ENCODE measurements at regions not wholly inside any gene's neighbourhood (a gene's known extent, or its start where the extent isn't known, plus 50 kb on each side); places are given as distances from the start of the nearest gene placed in this dataset.

GRCh38 chr11:24070435-24070834 is 426.4 kb upstream of the LUZP2 start:
- in situ Hi-C loops (cut with HindIII; ENCODE audit: low pct_ligation_motif_present, low pct_unique_long_range_greater_than_20kb, low sequenced_read_pairs): no loop called here
- no peak for DNase-seq

- DNase-seq: no peak
- in situ Hi-C loops (cut with HindIII; ENCODE audit: low pct_ligation_motif_present, low pct_unique_long_range_greater_than_20kb, low sequenced_read_pairs): no loop called here
These were observed 418.8 kb upstream of the LUZP2 start for GRCh38 chr11:24078018-24078417.

GRCh38 chr11:24082241-24082640 is 414.6 kb upstream of the LUZP2 start:
- in situ Hi-C loops (cut with HindIII; ENCODE audit: low pct_ligation_motif_present, low pct_unique_long_range_greater_than_20kb, low sequenced_read_pairs): no loop called here
- DNase-seq: no peak

- no peak for DNase-seq
- in situ Hi-C loops (cut with HindIII; ENCODE audit: low pct_ligation_motif_present, low pct_unique_long_range_greater_than_20kb, low sequenced_read_pairs): no loop called here
These were observed 414.0 kb upstream of the LUZP2 start for GRCh38 chr11:24082860-24083259.

- DNase-seq: no peak
- in situ Hi-C loops (cut with HindIII; ENCODE audit: low pct_ligation_motif_present, low pct_unique_long_range_greater_than_20kb, low sequenced_read_pairs): no loop called here
These were observed 411.9 kb upstream of the LUZP2 start for GRCh38 chr11:24084956-24085355.

GRCh38 chr11:24086921-24087320 is 409.9 kb upstream of the LUZP2 start:
- in situ Hi-C loops (cut with HindIII; ENCODE audit: low pct_ligation_motif_present, low pct_unique_long_range_greater_than_20kb, low sequenced_read_pairs): no loop called here
- DNase-seq: no peak

GRCh38 chr11:24091594-24091993 is 405.3 kb upstream of the LUZP2 start:
- DNase-seq: no peak
- in situ Hi-C loops (cut with HindIII; ENCODE audit: low pct_ligation_motif_present, low pct_unique_long_range_greater_than_20kb, low sequenced_read_pairs): no loop called here

- DNase-seq: no peak
These were observed 403.5 kb upstream of the LUZP2 start for GRCh38 chr11:24093375-24093774.

GRCh38 chr11:24108609-24109008 is 388.2 kb upstream of the LUZP2 start:
- in situ Hi-C loops (cut with HindIII; ENCODE audit: low pct_ligation_motif_present, low pct_unique_long_range_greater_than_20kb, low sequenced_read_pairs): no loop called here
- DNase-seq: no peak

More at GRCh38 chr11:24093375-24093774, 403.5 kb upstream of the LUZP2 start:
- in situ Hi-C loops (cut with HindIII; ENCODE audit: low pct_ligation_motif_present, low pct_unique_long_range_greater_than_20kb, low sequenced_read_pairs): no loop called here

- in situ Hi-C loops (cut with HindIII; ENCODE audit: low pct_ligation_motif_present, low pct_unique_long_range_greater_than_20kb, low sequenced_read_pairs): no loop called here
- DNase-seq: no peak
These were observed 374.6 kb upstream of the LUZP2 start for GRCh38 chr11:24122291-24122690.

- in situ Hi-C loops (cut with HindIII; ENCODE audit: low pct_ligation_motif_present, low pct_unique_long_range_greater_than_20kb, low sequenced_read_pairs): no loop called here
- no peak for DNase-seq
These were observed 372.0 kb upstream of the LUZP2 start for GRCh38 chr11:24124876-24125275.

- in situ Hi-C loops (cut with HindIII; ENCODE audit: low pct_ligation_motif_present, low pct_unique_long_range_greater_than_20kb, low sequenced_read_pairs): no loop called here
These were observed 365.2 kb upstream of the LUZP2 start for GRCh38 chr11:24131698-24132097.

GRCh38 chr11:24132471-24132870 is 364.4 kb upstream of the LUZP2 start:
- DNase-seq: no peak
- in situ Hi-C loops (cut with HindIII; ENCODE audit: low pct_ligation_motif_present, low pct_unique_long_range_greater_than_20kb, low sequenced_read_pairs): no loop called here

More at GRCh38 chr11:24131698-24132097, 365.2 kb upstream of the LUZP2 start:
- no peak for DNase-seq

GRCh38 chr11:24134879-24135589 is 361.8 kb upstream of the LUZP2 start:
- in situ Hi-C loops (cut with HindIII; ENCODE audit: low pct_ligation_motif_present, low pct_unique_long_range_greater_than_20kb, low sequenced_read_pairs): no loop called here
- no peak for DNase-seq

GRCh38 chr11:24142062-24142461 is 354.8 kb upstream of the LUZP2 start:
- in situ Hi-C loops (cut with HindIII; ENCODE audit: low pct_ligation_motif_present, low pct_unique_long_range_greater_than_20kb, low sequenced_read_pairs): no loop called here
- no peak for DNase-seq

GRCh38 chr11:24145411-24145810 is 351.4 kb upstream of the LUZP2 start:
- in situ Hi-C loops (cut with HindIII; ENCODE audit: low pct_ligation_motif_present, low pct_unique_long_range_greater_than_20kb, low sequenced_read_pairs): no loop called here
- DNase-seq: no peak

- in situ Hi-C loops (cut with HindIII; ENCODE audit: low pct_ligation_motif_present, low pct_unique_long_range_greater_than_20kb, low sequenced_read_pairs): no loop called here
- DNase-seq: no peak
These were observed 343.5 kb upstream of the LUZP2 start for GRCh38 chr11:24153337-24153736.

- DNase-seq: no peak
- in situ Hi-C loops (cut with HindIII; ENCODE audit: low pct_ligation_motif_present, low pct_unique_long_range_greater_than_20kb, low sequenced_read_pairs): no loop called here
These were observed 341.1 kb upstream of the LUZP2 start for GRCh38 chr11:24155792-24156191.

- DNase-seq: no peak
- in situ Hi-C loops (cut with HindIII; ENCODE audit: low pct_ligation_motif_present, low pct_unique_long_range_greater_than_20kb, low sequenced_read_pairs): no loop called here
These were observed 339.5 kb upstream of the LUZP2 start for GRCh38 chr11:24157316-24157715.

- in situ Hi-C loops (cut with HindIII; ENCODE audit: low pct_ligation_motif_present, low pct_unique_long_range_greater_than_20kb, low sequenced_read_pairs): no loop called here
- DNase-seq: no peak
These were observed 335.3 kb upstream of the LUZP2 start for GRCh38 chr11:24161587-24161986.

- in situ Hi-C loops (cut with HindIII; ENCODE audit: low pct_ligation_motif_present, low pct_unique_long_range_greater_than_20kb, low sequenced_read_pairs): no loop called here
- no peak for DNase-seq
These were observed 333.7 kb upstream of the LUZP2 start for GRCh38 chr11:24163146-24163545.

All from ACHN (cell line).